Hippocampal formation (tissue), 2 donors: ENCODE measurements at regions not wholly inside any gene's neighbourhood (a gene's known extent, or its start where the extent isn't known, plus 50 kb on each side); places are given as distances from the start of the nearest gene placed in this dataset.
"Not testable (repeated sequence)": the region's sequence is repeated elsewhere in the genome, so short reads cannot be mapped to it uniquely, and the experiment has no call there.

ENCODE experiments used
- DNase-seq, 2 donors: peaks; one replicate each; lab custom pipeline; 2025; lab: John Stamatoyannopoulos, UW

DNA sequence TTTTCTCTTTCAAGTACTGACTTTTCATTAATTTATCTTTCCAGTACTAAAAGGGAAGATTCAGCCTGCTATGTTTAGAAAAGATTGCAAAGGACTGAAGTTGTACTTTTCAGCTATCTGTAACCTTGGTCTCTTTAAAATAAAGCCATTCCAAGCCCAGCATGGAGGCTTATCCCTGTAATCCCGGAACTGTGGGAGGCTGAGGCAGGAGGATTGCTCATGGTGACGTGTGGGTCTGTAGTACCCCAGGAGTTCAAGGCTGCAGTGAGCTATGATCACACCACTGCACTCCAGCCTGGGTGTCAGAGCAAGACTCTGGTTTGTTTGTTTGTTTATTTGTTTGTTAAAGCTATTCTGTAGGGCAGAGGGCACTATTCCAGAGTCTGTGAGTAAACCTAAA lies 50.6 kb upstream of the TMEM170B start:
- DNase-seq, result no peak

DNA sequence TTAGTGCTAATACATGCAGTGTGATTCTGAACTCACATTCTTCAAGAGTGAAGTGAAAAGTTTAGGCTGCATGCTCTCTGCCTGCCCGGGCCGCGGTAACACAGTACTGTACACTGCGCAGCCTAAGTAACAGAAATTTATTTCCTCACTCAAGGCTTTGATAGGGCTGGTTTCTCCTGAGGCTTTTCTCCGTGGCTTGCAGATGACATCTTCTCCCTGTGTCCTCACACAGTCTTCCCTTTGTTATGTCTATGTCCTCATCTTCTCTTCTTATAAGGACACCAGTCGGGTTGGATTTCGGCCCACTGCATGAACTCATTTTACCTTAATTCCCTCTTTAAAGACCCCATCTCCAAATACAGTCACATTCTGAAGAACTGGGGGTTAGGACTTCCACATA lies 51.1 kb upstream of the TMEM170B start:
- no peak for DNase-seq

DNA sequence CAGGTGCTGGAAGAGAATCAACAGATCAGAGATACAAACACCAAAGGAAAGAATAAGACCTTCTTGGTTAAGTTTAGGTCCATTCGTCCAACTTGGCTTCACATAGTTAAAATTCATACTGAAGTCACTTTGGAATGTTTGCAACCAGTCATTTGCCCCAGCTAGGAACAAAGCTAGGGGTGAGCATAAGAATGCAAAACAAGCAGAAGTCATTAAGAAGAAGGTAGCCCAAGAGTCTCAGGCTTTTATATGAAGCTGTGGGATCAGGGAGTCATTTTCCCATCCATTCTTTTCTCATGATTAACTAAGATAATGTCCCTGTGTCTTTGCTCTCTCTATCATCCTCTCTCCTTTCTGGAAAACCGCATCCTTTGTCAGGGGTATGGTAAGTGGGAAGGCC lies 51.5 kb upstream of the TMEM170B start:
- DNase-seq, result no peak

DNA sequence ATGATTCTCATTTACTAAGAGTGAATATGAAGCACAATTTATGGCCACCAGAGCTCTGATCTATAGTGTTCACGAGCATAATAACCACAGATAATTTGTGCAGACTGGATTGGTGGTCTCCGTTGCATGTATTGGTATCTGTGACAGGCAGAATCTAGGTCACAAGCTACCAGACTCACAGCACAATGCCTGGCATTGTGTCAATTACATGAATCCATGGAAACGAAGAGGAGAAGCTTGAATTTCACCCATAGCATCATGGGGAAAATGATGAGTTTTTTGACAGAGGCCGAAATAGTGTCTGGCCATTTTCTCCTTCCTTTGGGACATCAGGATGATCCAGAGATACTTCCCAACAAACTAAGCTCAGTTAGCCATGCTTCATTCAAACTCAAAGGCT lies 52.3 kb upstream of the TMEM170B start:
- DNase-seq, result no peak

DNA sequence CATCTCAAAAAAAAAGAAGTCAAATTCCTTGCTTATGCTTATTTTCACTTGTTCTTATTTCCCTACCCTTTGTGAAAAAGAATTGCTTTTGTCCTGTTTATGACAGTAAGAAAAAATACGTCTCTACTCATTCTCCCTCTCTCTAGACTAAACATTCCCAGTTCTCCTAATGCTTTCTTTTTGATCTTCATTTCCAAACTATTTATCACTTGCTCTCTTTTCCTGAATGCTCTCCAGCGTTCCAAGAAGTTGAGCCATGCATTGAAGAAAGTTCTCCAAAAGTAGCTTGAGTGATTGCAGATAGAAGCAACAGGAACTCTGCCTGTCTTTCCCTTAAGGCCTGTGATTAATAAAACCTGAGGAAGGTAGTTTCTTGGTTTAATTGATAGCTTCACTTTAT lies 53.1 kb upstream of the TMEM170B start:
- DNase-seq, result no peak

DNA sequence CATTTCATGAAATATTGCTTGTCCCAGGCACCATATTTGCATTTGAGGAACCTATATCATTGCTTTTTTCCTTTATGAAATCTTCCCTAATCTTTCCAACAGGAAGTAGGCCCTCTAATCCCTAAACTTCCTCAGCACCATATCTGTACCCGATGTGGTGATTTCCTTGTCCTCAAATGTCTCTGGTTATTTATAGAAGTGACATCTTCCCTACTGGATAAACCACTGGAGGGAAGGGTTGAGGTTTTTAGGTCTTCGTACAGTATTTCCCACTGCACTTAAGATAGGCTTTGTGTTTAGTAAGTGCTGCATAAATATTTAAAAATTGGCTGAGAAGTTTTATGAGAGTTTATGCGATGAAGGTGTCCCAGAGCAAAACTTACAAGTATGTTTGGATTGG lies 54.9 kb upstream of the TMEM170B start:
- DNase-seq, result no peak

DNA sequence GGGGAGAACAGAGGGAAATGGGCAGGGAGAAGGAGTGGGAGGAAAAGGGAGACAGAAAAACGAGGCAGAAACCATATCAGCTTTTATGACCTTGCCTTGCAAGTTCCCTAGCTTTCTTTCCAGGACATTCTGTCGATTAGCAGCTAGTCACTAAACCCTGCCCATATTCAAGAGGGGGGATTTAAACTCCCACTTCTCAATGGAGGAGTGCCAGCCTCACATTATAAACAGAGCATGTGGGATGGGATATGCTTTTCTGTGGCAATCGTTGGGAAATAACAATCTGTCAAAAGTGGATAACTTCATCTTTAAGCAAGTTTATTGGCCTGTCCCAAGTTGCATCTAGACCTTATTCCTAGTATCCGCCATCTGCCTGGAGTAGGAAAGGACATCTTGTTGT lies 57.0 kb upstream of the TMEM170B start:
- DNase-seq, result no peak

DNA sequence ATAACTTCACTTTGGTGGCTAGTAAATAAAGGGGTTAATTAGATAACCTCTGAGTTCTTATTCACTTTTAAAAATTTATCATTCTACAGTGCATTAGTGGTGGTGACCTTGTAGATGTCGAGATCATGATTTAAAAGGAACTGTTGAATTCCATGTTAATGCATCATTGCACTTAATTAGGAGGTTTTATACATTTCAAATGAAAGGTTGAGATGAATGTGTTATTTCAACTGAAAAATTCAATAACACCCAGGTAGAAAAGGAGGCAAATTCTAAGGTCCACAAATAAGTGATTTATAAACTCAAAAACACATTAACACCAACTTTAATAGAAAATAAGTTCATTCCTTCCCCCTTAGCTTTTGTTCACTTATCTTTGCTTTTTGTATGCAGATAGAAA lies 58.3 kb upstream of the TMEM170B start:
- no peak for DNase-seq

DNA sequence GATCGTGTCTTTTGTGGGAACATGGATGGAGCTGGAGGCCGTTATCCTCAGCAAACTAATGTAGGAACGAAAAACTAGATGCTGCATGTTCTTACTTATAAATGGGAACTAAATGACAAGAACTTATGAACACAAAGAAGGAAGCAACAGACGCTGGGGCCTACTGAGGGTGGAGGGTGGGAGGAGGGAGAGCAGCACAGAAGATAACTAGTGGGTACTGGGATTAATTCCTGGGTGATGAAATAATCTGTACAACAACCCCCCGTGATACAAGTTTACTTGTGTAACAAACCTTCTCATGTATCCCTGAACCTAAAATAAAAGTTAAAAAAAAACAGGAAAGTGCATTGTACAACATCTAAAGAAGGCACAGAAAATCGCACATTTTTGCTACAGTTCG lies 59.0 kb upstream of the TMEM170B start:
- no peak for DNase-seq

DNA sequence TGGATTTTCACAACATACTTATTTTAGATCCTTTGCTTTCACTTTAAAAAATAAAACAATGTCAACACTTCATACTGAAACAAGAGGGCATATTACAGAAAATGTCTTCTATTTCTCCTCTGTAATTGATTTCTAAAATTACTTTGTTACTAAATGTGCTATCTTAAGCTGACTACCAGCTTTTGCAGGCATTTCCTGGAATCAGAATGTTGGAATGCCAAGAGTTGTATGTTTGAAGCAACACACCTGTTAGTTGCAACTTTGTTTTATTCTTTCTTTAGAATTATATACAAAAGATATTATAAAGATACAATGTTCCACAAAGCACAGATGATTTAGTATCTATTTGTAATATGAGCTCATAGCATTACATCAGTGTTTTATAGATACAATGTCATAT lies 62.5 kb upstream of the TMEM170B start:
- DNase-seq, result no peak

DNA sequence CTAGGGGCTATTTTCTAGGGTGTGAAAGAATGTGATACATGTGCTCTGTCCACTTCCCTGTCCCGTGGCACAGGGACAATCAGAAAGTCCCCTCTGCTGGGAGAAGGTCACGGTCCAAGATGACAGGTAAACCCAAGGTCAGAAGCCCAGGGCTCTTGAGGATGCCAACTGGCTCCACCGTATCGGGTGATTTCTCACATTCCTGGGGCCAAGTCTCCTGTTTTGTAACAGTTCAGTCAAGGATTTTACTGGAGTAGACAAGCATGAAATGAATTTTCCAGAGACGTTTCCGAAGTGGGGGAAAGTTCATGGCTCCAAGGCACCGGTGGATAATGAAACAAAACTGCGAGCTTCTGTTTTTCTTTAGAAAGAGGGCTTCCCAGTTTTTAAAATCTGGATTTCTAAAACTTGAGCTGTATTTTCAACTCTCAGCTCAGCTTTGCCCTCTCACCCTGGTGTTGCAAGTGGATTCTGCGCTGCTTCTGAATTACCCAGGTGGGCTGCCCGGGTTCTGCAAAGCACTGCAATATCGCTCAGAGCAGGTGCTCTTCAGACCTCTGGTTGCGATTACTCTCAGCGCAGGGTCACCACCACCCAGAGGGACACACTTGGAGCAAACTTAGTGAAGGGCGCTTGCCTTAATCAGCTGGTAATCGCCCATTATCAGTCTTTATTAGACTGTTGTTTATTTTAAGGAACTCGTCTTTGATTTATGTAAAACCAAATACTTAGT lies 64.4 kb upstream of the TMEM170B start:
- DNase-seq, result no peak

DNA sequence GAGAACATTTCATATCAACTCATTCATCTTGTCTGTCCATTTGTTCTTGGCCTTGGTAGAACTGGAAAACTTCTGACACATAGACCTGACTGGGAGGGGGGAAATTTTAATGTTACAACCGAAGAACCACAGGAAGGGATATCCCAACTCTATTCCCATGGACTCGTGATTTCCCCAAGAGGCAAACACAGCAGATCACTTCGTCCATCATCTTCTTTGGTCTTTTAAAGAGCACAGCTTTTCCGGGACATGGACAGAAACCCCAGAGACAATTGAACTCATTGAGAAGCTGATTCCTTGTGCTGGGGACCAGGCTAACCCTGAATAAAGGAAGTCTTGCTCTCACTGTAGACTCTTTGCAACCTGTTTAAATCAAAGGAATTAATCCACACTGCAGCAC lies 66.3 kb upstream of the TMEM170B start:
- DNase-seq, result no peak

DNA sequence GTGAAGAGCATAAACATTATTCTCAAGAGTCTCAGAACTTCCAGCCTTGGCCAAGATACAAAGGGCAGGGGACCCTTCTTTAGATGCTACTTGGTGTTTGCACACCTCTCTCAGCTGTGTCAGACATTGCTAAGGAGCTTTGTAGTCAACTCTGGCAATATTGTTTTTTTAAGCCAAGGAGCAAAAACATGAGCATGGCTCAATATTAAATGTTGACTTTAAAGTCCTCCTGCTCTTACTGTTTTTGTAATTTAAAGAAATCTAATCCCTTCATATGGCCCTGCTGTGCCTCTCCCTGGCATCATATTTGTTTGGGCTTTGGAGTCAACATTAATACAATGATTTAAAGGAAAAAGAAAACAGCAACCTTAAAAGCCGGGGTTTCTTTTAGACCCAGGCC lies 67.9 kb upstream of the TMEM170B start:
- DNase-seq, result no peak

DNA sequence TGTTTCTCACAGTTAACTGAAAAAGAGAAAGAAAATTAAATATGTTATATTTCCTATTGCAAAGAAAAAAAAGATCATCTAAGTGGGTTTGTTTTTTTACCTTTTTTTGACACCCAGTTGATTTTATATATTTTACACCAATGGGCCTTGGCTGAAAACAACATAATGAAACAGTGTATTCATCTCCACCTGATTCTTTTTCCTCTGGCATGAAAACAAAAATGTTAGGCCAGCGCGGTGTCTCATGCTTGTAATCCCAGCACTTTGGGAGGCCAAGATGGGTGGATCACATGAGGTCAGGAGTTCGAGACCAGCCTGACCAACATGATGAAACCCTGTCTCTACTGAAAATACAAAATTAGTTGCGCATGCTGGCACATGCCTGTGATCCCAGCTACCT lies 69.3 kb upstream of the TMEM170B start:
- DNase-seq, result not testable (repeated sequence)

DNA sequence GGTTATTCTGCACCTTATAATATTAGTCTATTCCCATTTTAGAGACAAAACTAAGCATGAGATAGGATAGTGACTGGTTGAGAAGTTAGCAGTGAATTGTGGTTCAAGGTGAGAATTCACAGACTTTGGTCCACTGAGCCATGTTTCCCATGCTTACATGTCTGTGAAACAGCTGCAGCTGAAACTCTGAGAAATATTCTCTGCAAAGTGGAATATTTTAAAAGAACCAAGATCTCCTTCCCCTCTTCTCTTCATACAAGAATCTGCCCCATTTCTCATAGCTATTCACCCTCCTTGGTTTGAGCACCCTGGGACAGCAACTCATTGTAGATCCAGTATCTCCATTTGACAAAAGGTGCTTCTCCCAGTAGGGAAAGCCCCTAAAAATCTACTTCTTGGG lies 70.2 kb upstream of the TMEM170B start:
- no peak for DNase-seq

DNA sequence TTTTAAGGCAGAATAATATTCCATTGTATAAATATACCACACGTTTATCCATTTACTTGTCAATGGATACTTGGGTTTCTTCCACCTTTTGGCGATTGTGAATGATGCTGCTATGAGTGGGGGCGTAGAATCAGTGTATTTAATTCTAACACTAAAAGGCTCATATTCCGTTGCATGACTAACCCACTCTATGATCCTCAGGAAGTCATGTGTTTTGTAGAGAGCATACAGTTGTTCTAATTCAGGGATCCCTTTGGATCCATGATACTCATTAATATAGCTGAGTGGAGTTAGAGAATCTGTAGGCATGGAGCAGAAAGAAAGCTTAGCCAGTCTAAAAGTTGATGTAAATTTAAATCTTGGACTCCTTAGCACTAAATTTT lies 74.2 kb upstream of the TMEM170B start:
- no peak for DNase-seq

DNA sequence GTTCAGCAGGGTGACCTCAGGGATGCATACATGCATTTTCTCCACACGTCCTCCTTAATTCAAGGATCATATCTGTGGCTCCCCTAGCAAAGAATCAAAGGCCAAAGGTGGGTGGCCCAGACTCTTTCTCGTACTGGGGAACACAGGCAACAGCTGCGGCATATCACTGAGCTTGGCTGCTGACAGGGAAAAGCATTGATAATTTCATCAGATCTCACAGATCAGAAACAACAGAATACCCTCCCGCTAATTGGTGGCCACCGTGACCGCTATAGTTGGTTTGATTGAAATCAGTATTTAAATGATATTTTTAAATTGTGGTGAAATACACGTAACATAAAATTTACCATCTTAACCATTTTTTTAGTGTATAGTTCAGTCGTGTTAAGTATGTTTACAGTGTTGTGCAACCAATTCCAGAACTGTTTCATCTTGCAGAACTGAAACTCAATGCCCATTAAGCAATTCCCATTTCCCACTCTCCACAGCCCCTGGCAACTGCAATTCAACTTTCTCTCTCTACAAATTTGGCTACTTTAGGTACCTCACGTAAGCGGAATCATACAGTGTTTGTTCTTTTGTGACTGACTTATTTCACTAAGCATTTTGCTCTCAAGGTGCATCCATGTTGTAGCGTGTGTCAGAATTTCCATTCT lies 74.7 kb upstream of the TMEM170B start:
- no peak for DNase-seq

DNA sequence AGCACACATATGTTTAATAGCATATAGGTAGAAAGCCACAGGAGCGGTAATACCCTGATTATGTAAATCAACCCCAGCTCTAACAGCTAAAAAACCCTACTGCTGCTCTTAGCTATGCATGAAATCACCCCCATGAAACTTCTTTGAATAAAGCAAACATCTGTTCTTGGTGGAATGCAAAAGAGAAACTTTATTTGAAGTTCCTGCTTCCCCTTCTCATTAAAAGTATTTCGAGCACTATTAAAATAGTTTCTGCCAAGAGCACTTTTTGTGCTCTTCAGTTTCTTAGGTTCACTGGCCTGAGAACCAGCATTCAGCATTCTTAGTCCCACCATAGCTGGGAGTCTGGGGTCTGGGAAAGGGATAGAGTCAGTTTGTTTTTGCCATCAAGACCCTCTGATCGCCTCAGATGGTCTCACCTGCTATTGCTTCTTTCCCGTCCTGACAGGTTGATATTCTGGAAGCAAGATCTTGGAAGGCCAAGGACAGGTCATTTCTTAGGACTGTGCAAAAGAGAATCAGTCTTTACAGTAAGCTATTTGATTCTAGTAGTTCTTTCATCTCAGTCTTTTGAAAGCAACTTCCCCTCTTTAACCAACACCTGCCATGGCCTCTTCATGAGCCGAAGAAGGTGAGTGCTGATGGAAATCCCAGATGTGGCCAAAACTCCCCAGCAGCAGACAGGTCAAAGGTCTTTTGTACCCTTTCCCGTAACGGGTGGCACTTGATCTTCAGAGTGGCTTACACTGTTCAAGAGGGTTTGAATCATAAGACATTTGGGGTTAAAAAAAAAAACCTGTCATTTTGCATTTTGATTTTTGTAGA lies 76.5 kb upstream of the TMEM170B start:
- no peak for DNase-seq

DNA sequence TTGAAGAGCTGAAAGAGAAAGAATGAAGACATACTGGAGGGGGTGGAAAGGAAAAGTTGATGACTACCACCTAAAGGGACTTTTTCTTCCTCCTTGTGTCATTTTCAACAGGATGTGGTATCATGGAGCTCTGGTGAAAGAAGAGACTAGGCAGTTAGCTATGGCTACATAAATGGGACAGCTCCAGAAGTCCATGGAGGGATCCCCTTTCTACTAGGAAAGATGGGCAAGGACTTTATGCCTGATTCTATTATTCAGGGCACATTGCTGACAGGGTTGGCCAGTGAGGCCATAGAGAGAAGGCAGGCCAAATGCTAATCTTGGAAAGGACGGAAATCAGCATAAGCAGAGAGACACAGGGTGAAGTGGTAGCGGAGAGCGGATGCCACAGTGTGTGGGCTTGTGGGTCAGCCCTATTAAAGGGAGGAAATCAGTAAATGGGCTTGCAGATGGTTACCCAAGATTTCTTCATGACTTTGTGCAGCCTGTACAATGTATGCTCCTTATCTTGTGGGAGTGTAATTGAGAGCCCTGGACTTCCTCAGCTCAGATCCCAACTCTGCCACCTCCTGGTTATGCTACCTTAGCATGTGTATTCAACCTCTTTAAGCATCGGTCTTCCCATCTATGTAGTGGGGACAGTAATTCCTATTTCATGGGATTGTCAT lies 77.4 kb upstream of the TMEM170B start:
- no peak for DNase-seq

DNA sequence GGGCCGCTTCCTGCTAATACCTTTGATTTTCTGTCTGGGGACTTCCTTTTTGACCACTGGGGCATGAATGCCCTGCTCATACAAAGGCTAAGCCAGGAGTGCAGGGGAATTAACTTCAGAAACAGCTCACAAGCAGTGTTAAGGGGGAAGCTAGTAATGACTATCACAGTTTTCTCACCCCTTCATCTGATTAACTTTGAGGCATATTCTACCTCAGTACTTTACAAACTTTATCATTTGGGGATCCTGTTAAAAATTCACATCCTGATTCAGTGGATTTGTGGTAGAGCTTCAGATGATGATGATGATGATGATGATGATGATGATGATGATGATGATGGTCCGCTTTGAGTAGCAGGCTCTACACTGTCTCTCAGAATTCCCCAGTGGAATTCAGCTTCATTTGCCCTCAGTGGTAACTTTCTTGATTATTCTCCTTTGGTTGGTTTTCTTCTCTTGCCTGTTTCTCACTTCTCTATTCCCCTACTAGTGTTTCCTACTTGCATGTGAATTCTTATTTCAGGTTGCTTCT lies 78.4 kb upstream of the TMEM170B start:
- DNase-seq, result no peak

DNA sequence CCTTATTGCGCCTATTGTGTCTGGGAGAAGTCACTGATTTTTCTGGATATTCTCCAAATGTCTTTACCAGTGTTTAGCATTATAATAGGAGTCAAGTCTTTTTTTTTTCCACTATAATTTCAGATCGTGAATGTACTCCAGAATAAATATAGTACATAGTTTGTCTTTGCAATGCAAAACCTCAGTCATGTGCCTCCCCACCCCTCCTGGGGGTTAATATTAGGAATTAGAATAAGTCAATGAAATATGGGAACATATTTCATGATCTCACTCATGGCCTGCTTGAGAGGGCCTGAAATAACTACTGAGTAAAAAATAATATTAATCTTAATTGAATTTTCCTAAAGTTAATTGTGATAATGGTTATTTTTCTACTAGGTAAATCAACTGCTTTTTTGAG lies 79.0 kb upstream of the TMEM170B start:
- DNase-seq, result no peak

DNA sequence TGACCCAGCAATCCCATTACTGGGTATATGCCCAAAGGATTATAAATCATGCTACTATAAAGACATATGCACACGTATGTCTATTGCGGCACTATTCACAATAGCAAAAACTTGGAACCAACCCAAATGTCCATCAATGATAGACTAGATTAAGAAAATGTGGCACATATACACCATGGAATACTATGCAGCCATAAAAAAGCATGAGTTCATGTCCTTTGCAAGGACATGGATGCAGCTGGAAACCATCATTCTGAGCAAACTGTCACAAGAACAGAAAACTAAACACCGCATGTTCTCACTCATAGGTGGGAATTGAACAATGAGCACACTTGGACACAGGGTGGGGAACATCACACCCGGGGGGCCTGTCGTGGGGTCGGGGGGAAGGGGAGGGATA lies 80.1 kb upstream of the TMEM170B start:
- DNase-seq, result not testable (repeated sequence)
